GM06990 (cell line): ENCODE measurements at regions not wholly inside any gene's neighbourhood (a gene's known extent, or its start where the extent isn't known, plus 50 kb on each side); places are given as distances from the start of the nearest gene placed in this dataset.

Experiments used
- DNase-seq: peaks from one replicate; pipeline ENCODE4 v3.0.0-alpha.2; 2011; ENCODE audit not compliant: insufficient read length; ENCODE audit errors: extremely low read depth
- H3K27me3 ChIP-seq: replicated peaks from 2 replicates; pipeline ENCODE4 v1.6.0; 2011; ENCODE audit warnings: low read length; ENCODE audit not compliant: control insufficient read depth, insufficient read depth
- H3K36me3 ChIP-seq: 2 replicates; pipeline ENCODE4 v1.5.1; 2011; ENCODE audit warnings: low read length; ENCODE audit not compliant: control insufficient read depth, insufficient read depth
- H3K4me3 ChIP-seq: replicated peaks from 2 replicates; pipeline ENCODE4 v1.5.1; 2011; ENCODE audit warnings: low read depth, mild to moderate bottlenecking, control low read depth, low read length
- TF ChIP-seq, protein P1 (sequence below): IDR thresholded peaks from 2 replicates; pipeline ENCODE4 v1.5.1; 2011; ENCODE audit warnings: low read length, control low read depth, mild to moderate bottlenecking, inconsistent platforms; ENCODE audit not compliant: insufficient read depth, poor library complexity, severe bottlenecking

DNA sequence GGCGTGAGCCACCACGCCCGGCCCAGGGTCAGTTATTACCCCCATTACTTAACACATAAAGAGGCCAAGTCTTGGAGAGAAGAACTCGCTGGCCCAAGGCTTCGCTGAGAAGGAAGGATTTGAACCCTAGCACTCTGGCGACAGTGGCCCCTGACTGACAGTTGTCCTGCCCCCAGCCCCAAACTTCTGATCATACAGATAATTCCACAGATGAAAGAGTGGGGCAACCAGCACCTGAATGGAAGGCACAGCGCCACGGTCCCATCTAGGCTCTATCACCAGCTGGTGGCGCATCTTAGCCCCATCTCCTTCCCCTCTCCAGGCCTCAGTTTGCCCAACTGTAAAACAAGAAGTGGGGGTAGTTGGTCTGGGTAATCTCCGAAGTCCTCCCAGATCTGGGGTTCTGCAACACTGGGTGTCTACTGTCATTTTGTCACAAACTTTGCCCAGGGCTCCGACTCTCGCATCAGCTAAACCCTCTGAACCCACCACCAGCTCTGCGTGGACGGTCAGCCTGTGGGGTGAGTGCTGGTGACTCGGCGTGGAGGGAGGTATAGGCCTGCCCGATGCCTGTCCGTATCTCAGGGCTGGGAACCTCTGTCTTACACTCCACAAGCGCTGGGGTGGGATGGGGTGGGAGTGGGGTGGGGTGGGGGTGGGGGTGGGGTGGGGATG lies 209.3 kb downstream of the C9orf50 start:
- TF ChIP-seq, protein P1, sequence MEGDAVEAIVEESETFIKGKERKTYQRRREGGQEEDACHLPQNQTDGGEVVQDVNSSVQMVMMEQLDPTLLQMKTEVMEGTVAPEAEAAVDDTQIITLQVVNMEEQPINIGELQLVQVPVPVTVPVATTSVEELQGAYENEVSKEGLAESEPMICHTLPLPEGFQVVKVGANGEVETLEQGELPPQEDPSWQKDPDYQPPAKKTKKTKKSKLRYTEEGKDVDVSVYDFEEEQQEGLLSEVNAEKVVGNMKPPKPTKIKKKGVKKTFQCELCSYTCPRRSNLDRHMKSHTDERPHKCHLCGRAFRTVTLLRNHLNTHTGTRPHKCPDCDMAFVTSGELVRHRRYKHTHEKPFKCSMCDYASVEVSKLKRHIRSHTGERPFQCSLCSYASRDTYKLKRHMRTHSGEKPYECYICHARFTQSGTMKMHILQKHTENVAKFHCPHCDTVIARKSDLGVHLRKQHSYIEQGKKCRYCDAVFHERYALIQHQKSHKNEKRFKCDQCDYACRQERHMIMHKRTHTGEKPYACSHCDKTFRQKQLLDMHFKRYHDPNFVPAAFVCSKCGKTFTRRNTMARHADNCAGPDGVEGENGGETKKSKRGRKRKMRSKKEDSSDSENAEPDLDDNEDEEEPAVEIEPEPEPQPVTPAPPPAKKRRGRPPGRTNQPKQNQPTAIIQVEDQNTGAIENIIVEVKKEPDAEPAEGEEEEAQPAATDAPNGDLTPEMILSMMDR = no peak
- H3K4me3 ChIP-seq = no peak overlapping the region
- DNase-seq = no peak
- no peaks in the 10 kb centered on the region for H3K27me3 ChIP-seq
- H3K36me3 ChIP-seq = no peaks in the 10 kb centered on the region

DNA sequence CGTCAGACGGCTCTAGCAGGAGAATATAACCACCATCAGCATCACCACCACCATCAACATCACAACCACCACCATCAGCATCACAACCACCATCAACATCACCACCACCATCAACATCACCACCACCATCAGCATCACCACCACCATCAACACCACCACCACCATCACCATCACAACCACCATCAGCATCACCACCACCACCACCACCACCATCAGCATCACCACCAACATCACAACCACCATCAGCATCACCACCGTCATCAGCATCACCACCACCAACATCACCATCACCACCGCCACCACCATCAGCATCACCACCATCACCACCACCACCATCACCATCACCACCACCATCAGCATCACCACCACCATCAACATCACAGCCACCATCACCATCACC lies 210.7 kb downstream of the C9orf50 start:
- Histone ChIP-seq H3K4me3 (no peak overlapping the region), H3K27me3 (no peaks in the 10 kb centered on the region), H3K36me3 (no peaks in the 10 kb centered on the region)
- TF ChIP-seq, protein P1 = no peak
- DNase-seq = no peak

DNA sequence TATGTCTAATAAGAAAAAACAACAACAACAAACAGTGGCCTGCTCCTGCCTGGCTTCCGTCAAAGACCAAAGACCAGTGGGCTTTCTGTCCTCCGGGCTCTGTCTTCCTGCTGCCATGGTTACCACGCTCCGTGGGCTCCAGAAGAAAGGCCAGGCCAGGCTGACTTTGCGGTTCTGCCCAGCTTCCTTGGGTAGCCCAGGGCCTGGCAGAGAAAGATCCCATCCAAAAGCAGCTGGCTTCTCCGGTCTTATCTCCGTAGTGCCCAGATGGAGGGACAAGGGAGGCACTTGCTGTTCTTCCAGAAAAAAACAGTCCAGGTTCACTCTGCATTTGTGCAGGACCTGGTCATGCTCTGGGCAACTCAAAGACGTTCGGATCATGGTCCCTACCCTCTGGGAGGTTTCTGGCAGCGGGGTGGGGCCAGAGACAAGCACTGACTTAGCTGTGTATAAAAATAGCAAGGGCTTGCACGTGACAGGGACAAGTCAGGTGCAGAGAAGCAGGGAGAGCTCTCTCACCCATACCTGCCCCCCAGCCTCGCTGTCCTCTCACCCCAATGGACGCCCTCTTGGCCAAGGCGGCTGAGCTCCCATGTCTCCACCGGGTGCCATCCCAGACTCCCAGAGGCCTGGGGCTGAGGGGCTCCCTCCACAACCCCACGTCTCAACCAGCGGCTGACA lies 212.2 kb downstream of the C9orf50 start:
- DNase-seq = no peak

DNA sequence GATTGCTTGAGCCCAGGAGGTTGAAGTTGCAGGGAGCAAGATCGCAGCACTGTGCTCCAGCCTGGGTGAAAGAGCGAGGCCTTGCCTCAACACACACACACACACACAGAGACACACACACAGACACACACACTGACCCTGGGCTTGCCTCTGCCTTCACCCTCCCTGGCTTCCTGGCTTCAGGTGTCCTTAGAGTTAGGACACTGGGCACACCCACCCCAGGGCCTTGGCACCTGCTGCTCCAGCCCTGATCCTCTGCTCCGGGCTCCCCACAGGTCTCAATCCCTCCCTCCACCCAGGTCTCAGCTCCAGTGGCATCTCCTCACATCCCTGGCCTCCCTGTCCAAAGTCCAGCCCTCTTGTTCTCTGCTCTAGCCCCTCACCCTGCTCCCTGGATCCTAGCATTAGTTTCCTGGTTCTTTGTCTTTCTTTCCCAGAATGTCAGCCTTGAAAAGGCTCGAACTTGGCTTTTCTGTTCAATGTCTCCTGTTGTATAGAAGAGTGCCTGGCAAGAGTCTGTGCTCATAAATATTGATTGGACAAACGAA lies 212.9 kb downstream of the C9orf50 start:
- TF ChIP-seq, protein P1 = no peak
- Histone ChIP-seq H3K27me3 (no peaks in the 10 kb centered on the region; the same call in 1 of the 2 replicates), H3K36me3 (no peaks in the 10 kb centered on the region), H3K4me3 (no peak overlapping the region)
- DNase-seq = no peak

More for the DNA sequence above, 212.2 kb downstream of the C9orf50 start:
- TF ChIP-seq, protein P1 = no peak
- no peak overlapping the region for H3K4me3 ChIP-seq
- no peaks in the 10 kb centered on the region; the same call in 1 of the 2 replicates for H3K27me3 ChIP-seq
- no peaks in the 10 kb centered on the region for H3K36me3 ChIP-seq

DNA sequence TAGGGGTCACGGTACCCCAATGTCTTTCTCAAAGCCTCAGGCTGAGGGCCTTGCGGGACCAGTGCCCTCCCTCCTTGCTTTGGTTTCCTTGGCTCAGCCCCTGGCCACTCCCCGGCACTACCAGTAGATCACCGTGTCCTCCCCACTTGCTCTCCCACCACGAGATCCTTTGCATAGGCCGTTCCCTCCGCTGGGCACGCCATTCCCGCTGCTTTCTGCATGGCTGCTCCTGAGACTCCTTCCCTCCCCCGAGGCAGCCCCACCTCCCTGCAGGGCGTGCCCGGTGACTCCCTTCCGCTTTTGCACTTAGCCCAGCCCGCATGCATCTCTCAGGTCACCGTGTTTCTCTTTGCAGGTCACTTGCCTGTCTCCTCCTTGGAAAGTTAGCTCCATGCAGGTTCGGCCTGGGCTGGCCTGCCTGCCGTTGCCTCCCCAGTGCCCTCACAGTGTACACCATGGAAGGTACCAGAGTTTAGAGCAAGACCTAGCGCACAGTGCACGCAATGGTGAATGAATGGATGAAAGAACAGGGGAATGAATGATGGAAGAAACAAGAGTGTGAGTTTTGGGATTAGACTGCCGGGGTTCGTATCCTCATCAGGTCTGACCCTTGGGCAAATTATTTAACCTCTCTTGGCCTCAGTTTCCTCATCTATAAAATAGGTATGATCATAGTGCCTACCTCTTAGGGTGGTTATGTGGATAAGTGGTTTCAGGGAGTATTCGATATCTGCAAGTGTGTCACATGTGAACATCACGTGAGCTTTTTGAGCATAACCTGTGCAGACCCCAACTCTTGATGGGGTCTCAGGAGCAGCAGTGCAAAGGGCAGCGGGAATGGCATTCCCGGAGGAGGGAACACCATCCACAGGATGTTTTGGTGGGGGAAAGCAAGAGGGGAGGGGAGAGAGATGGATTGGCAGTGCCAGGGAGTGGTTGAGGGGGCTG lies 214.3 kb downstream of the C9orf50 start:
- DNase-seq = no peak
- Histone ChIP-seq H3K4me3 (no peak overlapping the region), H3K27me3 (no peaks in the 10 kb centered on the region; the same call in 1 of the 2 replicates), H3K36me3 (no peaks in the 10 kb centered on the region)
- TF ChIP-seq, protein P1 = no peak
